ENCODE measurements at regions not wholly inside any gene's neighbourhood (a gene's known extent, or its start where the extent isn't known, plus 50 kb on each side); places are given as distances from the start of the nearest gene placed in this dataset.

DNA sequence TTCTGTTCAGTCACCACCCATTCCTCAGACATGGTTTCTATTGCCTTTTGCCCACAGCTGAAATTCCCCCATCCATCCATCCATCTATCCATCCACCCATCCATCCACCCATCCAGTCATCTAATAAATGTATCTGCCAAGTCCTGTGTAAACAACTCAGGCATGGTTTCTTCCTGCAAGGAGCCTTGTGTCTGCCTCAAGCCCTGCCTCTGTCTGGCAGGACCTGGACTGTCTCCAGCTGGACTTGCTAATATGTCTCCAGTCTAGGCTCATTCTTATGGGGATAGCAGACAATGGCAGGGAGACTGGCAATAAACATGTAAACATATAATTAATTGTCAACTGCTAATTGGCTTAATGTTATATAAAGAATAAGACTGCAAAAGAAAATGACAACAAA is 64.7 kb upstream of the AMPD3 start:
- TF ChIP-seq, protein P1, sequence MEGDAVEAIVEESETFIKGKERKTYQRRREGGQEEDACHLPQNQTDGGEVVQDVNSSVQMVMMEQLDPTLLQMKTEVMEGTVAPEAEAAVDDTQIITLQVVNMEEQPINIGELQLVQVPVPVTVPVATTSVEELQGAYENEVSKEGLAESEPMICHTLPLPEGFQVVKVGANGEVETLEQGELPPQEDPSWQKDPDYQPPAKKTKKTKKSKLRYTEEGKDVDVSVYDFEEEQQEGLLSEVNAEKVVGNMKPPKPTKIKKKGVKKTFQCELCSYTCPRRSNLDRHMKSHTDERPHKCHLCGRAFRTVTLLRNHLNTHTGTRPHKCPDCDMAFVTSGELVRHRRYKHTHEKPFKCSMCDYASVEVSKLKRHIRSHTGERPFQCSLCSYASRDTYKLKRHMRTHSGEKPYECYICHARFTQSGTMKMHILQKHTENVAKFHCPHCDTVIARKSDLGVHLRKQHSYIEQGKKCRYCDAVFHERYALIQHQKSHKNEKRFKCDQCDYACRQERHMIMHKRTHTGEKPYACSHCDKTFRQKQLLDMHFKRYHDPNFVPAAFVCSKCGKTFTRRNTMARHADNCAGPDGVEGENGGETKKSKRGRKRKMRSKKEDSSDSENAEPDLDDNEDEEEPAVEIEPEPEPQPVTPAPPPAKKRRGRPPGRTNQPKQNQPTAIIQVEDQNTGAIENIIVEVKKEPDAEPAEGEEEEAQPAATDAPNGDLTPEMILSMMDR (IDR thresholded peaks at IDR 0.05; ENCODE audit: extremely low read depth in 1 of 2, insufficient read depth in 1 of 2, low read depth in 1 of 2, low read length in 2 of 2), result no peak
- TF ChIP-seq EZH2 (IDR thresholded peaks at IDR 0.05; ENCODE audit: borderline replicate concordance, low read depth, low read length, severe bottlenecking) (no peak), POLR2A (IDR thresholded peaks at IDR 0.05; ENCODE audit: low read depth, low read length) (no peak), POLR2AphosphoS5 (IDR thresholded peaks at IDR 0.05; ENCODE audit: insufficient read depth, low read depth, low read length) (no peak), GATA2 (IDR thresholded peaks at IDR 0.05; ENCODE audit: insufficient read depth, insufficient read length, low read depth, low read length) (no peak), JUN (IDR thresholded peaks at IDR 0.05; ENCODE audit: borderline replicate concordance, insufficient read depth, insufficient read length, low read depth) (no peak), FOS (IDR thresholded peaks at IDR 0.05; ENCODE audit: borderline replicate concordance, insufficient read depth, low read length) (no peak), MYC (IDR thresholded peaks at IDR 0.05; ENCODE audit: low read depth, low read length) (no peak), MAX (IDR thresholded peaks at IDR 0.05; ENCODE audit: insufficient read depth, insufficient read length) (no peak)

All from endothelial cell of umbilical vein (primary cell).